Osteoblast (primary cell): ENCODE measurements at regions not wholly inside any gene's neighbourhood (a gene's known extent, or its start where the extent isn't known, plus 50 kb on each side); places are given as distances from the start of the nearest gene placed in this dataset.

Source experiments
- DNase-seq: peaks from one replicate; pipeline ENCODE4 v3.0.0; 2011; ENCODE audit warnings: low spot score, mixed read lengths; ENCODE audit not compliant: insufficient read length; ENCODE audit errors: missing footprints
- H2AFZ ChIP-seq: 2 replicates; pipeline ENCODE4 v1.6.0; 2011; ENCODE audit warnings: mild to moderate bottlenecking, low read length
- H3K27ac ChIP-seq: 2 replicates; pipeline ENCODE4 v1.5.1; 2011; ENCODE audit warnings: mild to moderate bottlenecking, low read depth, low read length, moderate library complexity
- H3K27me3 ChIP-seq: 2 replicates; pipeline ENCODE4 v1.6.0; 2012; ENCODE audit warnings: mild to moderate bottlenecking, control low read depth, inconsistent platforms, low read length, moderate library complexity; ENCODE audit not compliant: insufficient read depth
- H3K36me3 ChIP-seq: 2 replicates; pipeline ENCODE4 v1.5.1; 2011; ENCODE audit warnings: mild to moderate bottlenecking, low read length, control low read depth, moderate library complexity; ENCODE audit not compliant: insufficient read depth
- H3K4me1 ChIP-seq: 2 replicates; pipeline ENCODE4 v1.5.1; 2011; ENCODE audit warnings: mild to moderate bottlenecking, low read length, control low read depth, moderate library complexity; ENCODE audit not compliant: insufficient read depth
- H3K4me2 ChIP-seq: 2 replicates; pipeline ENCODE4 v1.6.0; 2011; ENCODE audit warnings: mild to moderate bottlenecking, low read length; ENCODE audit not compliant: insufficient read depth
- H3K4me3 ChIP-seq: fragments of 200-600 bp; sonication (generic); 3 replicates; pipeline ENCODE4 v1.5.1; 2012; ENCODE audit warnings: mild to moderate bottlenecking, low read length, inconsistent platforms; ENCODE audit not compliant: insufficient read depth
- H3K79me2 ChIP-seq: 2 replicates; pipeline ENCODE4 v1.6.0; 2012; ENCODE audit warnings: mild to moderate bottlenecking, low read length, control low read depth, inconsistent platforms; ENCODE audit not compliant: insufficient read depth
- H3K9me3 ChIP-seq: 2 replicates; pipeline ENCODE4 v1.5.1; 2011; ENCODE audit warnings: low read depth, low read length, control low read depth
- H4K20me1 ChIP-seq: 2 replicates; pipeline ENCODE4 v1.6.0; 2012; ENCODE audit warnings: mild to moderate bottlenecking, low read length, control low read depth; ENCODE audit not compliant: insufficient read depth
- TF ChIP-seq, protein P1 (sequence below): IDR thresholded peaks from 2 replicates; pipeline ENCODE4 v1.5.1; 2011; ENCODE audit warnings: mild to moderate bottlenecking, low read depth, low read length, moderate library complexity; ENCODE audit errors: extremely low read depth

DNA sequence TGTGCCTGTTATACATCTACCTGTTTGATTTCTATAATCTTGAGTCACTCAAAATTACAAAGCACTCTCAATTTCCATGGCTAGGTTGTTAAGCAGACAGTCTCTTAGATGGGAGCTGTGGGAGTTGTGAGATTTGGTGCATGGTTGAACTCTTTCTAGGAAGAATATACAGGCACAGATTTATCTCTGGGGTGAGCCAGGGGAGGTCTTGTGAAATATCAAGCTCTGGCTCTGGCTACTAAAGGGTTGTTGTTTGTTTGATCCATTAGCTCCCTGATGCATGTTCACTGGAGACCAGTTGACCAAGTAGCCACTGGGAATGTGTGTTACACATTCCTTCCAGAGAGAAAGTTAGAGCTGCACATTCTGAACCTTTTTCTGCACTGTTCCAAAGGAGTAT is 117.2 kb upstream of the HMGA2 start:
- H4K20me1 ChIP-seq = no peaks in the 10 kb centered on the region
- no peaks in the 10 kb centered on the region for H3K36me3 ChIP-seq
- DNase-seq = no peak
- no peak overlapping the region for H3K4me2 ChIP-seq
- TF ChIP-seq, protein P1, sequence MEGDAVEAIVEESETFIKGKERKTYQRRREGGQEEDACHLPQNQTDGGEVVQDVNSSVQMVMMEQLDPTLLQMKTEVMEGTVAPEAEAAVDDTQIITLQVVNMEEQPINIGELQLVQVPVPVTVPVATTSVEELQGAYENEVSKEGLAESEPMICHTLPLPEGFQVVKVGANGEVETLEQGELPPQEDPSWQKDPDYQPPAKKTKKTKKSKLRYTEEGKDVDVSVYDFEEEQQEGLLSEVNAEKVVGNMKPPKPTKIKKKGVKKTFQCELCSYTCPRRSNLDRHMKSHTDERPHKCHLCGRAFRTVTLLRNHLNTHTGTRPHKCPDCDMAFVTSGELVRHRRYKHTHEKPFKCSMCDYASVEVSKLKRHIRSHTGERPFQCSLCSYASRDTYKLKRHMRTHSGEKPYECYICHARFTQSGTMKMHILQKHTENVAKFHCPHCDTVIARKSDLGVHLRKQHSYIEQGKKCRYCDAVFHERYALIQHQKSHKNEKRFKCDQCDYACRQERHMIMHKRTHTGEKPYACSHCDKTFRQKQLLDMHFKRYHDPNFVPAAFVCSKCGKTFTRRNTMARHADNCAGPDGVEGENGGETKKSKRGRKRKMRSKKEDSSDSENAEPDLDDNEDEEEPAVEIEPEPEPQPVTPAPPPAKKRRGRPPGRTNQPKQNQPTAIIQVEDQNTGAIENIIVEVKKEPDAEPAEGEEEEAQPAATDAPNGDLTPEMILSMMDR = no peak
- no peak overlapping the region for H2AFZ ChIP-seq
- no peaks in the 10 kb centered on the region for H3K9me3 ChIP-seq
- H3K79me2 ChIP-seq = no peaks in the 10 kb centered on the region
- no peaks in the 10 kb centered on the region for H3K4me1 ChIP-seq
- H3K4me3 ChIP-seq = no peak overlapping the region
- no peaks in the 10 kb centered on the region for H3K27me3 ChIP-seq
- no peak overlapping the region for H3K27ac ChIP-seq

DNA sequence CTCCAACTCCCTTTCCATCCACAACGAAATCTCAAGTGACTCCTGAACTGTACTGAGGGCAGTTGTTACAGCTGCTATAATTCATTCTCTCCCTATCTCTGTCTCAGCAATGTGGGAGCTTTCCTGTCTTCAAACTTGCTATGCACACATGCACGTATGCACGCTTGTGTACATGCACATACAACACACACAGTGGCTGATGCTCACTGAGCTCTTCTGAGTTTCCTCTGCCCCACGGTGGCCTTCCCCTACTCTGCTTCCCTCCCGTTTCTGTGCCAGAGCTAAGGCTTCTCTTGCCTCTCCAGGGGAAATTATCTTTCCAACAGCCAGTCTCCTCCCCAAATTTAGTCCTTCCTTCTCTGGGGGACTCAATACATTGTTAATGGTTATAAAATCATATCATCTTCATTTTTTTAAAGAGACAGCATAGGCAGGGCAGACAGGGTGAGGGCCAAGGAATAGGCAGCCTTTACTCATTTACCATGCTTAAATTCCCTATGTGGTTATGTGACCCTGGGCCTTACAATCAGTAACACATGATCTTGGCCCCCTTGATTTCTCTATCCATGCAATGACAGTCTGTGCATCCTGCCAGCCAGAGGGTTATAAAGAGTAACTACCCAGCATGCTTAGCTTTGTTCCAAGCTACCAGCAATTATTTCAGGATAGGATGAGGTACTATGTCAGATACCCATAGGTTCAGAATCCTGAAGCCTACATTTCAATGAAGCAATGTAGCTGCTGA is 111.9 kb upstream of the HMGA2 start:
- TF ChIP-seq, protein P1 = no peak
- Histone ChIP-seq H3K27ac (no peak overlapping the region), H2AFZ (no peak overlapping the region), H4K20me1 (no peaks in the 10 kb centered on the region), H3K4me1 (no peaks in the 10 kb centered on the region), H3K9me3 (no peaks in the 10 kb centered on the region), H3K79me2 (no peaks in the 10 kb centered on the region), H3K36me3 (no peaks in the 10 kb centered on the region), H3K27me3 (no peaks in the 10 kb centered on the region), H3K4me2 (no peak overlapping the region), H3K4me3 (no peak overlapping the region)
- DNase-seq = no peak

DNA sequence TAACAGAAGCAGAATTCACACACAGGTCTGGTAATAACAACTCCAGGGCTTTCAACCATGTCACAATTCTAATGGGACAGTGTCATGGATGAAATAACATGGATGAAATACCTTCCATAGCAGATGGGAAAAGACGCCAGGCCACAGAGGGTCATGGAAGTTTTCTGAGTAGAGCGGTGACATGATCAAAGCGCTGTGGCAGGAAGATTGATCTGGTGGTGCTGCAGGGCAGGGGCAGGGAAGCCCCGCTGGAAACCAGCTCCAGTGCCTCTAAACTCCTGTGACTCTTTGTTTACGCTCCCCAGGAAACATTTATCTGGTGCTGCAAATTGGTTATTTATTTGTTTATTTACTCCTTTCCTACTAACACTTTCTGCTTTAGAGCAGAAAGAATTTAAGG is 108.3 kb upstream of the HMGA2 start:
- Histone ChIP-seq H3K9me3 (no peaks in the 10 kb centered on the region), H2AFZ (no peak overlapping the region), H3K4me2 (no peak overlapping the region), H3K36me3 (no peaks in the 10 kb centered on the region), H4K20me1 (no peaks in the 10 kb centered on the region), H3K79me2 (no peaks in the 10 kb centered on the region), H3K4me1 (peaks cover 7% of the 10 kb centered on the region), H3K4me3 (no peak overlapping the region), H3K27me3 (no peaks in the 10 kb centered on the region), H3K27ac (no peak overlapping the region)
- DNase-seq = no peak
- TF ChIP-seq, protein P1 = no peak

DNA sequence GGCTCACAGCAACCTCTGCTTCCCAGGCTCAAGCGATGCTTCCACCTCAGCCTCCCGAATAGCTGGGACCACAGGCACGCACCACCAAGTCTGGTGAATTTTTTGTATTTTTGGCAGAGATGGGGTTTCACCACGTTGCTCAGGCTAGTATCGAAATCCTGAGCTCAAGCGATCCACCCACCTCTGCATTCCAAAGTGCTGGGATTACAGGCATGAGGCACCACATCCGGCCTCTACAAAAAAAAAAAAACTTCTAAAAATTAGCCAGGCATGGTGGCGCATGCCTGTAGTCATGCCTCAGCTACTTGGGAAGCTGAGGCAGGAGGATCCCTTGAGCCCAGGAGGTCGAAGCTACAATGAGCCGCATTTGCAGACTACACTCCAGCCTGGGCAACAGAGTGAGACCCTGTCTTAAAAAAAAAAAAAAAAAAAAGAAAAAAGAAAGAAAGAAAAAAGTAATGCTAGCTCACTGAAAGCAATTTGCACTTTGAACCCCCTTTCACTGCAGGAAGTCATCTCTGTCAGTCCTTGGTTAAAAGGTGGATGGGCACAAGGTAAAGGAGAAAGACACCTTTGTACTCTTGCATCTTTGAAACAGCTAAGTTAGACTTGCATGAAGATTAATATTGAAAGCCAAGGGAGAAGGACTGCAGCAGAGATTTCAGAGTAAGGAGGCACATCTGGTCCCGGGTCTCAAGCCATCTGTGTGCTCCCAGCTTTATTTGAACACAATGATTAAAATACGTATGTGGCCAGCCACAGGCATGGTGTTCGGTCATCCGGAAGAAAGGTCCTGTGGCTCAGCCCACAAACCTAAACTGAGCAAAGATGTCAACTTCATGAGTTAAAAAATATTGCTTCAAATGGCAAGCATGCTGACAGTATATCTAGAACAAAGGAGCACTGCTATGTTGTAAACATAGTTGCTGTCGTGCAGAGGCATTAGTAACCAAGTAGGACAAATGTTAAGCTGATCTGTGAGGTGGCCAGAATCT is 103.8 kb upstream of the HMGA2 start:
- H3K4me2 ChIP-seq = no peak overlapping the region
- peaks cover 7% of the 10 kb centered on the region for H3K4me1 ChIP-seq
- H3K4me3 ChIP-seq = no peak overlapping the region
- H3K27me3 ChIP-seq = no peaks in the 10 kb centered on the region
- no peak for DNase-seq
- H3K9me3 ChIP-seq = no peaks in the 10 kb centered on the region
- H4K20me1 ChIP-seq = no peaks in the 10 kb centered on the region
- peak overlapping the region; percentile 17 for H3K27ac ChIP-seq
- H3K79me2 ChIP-seq = no peaks in the 10 kb centered on the region
- H2AFZ ChIP-seq = peak overlapping the region; percentile 48
- H3K36me3 ChIP-seq = no peaks in the 10 kb centered on the region
- TF ChIP-seq, protein P1 = no peak
